IMR-90 (cell line): ENCODE measurements at regions not wholly inside any gene's neighbourhood (a gene's known extent, or its start where the extent isn't known, plus 50 kb on each side); places are given as distances from the start of the nearest gene placed in this dataset.

Experiments used
- ATAC-seq: fragments of 200-7000 bp; cut with Tn5 transposase; 2 replicates; pipeline ENCODE4 v1.9.1; 2020; ENCODE audit warnings: low read depth, mild to moderate bottlenecking, moderate library complexity
- BruUV-seq: library from RNA; stranded (reverse); fragments of 400-500 nt; replicated peaks from 2 replicates; lab custom pipeline; 2021; lab: Mats Ljungman, UMichigan
- CTCF ChIA-PET: fragments of 300-600 bp; formaldehyde crosslinking; extraction: SDS; loops from one replicate; lab custom pipeline; 2021; ENCODE audit warnings: antibody characterized with exemption; lab: Yijun Ruan, JAX
- POLR2A ChIA-PET: fragments of 300-600 bp; sonication (Branson Sonifier 250); formaldehyde crosslinking; loops from one replicate; lab custom pipeline; 2022; ENCODE audit warnings: antibody characterized with exemption; ENCODE audit not compliant: unreplicated experiment; lab: Charles Lee
- DNase-seq: peaks from one replicate; pipeline ENCODE4 v3.0.0; 2013
- H2AFZ ChIP-seq: replicated peaks from 2 replicates; pipeline ENCODE3; 2013; ENCODE audit warnings: low read length, mild to moderate bottlenecking; ENCODE audit not compliant: poor library complexity
- H2AK5ac ChIP-seq: 2 replicates; pipeline ENCODE4 v1.6.1; 2013; ENCODE audit warnings: low read depth, low read length, inconsistent platforms
- H2AK9ac ChIP-seq: replicated peaks from 2 replicates; pipeline ENCODE3; 2013; ENCODE audit warnings: mild to moderate bottlenecking, low read depth, low read length, moderate library complexity; ENCODE audit not compliant: poor library complexity
- H2BK120ac ChIP-seq: 2 replicates; pipeline ENCODE4 v1.6.1; 2013; ENCODE audit warnings: low read depth, low read length, inconsistent platforms
- H2BK15ac ChIP-seq: 3 replicates; pipeline ENCODE4 v1.6.1; 2013; ENCODE audit warnings: low read depth, low read length, inconsistent platforms
- H2BK20ac ChIP-seq: 2 replicates; pipeline ENCODE4 v1.6.1; 2013; ENCODE audit warnings: low read depth, mild to moderate bottlenecking, inconsistent platforms, low read length, moderate library complexity
- H2BK5ac ChIP-seq: 2 replicates; pipeline ENCODE4 v1.6.1; 2013; ENCODE audit warnings: mild to moderate bottlenecking, low read depth, low read length, inconsistent platforms; ENCODE audit not compliant: poor library complexity, severe bottlenecking
- H3K14ac ChIP-seq: replicated peaks from 2 replicates; pipeline ENCODE4 v1.6.1; 2013; ENCODE audit warnings: low read depth, low read length, inconsistent platforms
- H3K18ac ChIP-seq: 2 replicates; pipeline ENCODE4 v1.6.1; 2013; ENCODE audit warnings: low read depth, low read length, control low read depth
- H3K23ac ChIP-seq: 2 replicates; pipeline ENCODE4 v1.6.1; 2013; ENCODE audit warnings: low read depth, low read length, inconsistent platforms
- H3K27ac ChIP-seq: 2 replicates; pipeline ENCODE4 v1.5.1; 2013; ENCODE audit warnings: mild to moderate bottlenecking, control low read depth, low read length; ENCODE audit not compliant: insufficient read depth
- H3K27me3 ChIP-seq: 2 replicates; pipeline ENCODE4 v1.6.1; 2013; ENCODE audit warnings: low read length; ENCODE audit not compliant: control insufficient read depth, insufficient read depth
- H3K36me3 ChIP-seq: 2 replicates; pipeline ENCODE4 v1.6.1; 2013; ENCODE audit warnings: low read length, mixed read lengths; ENCODE audit not compliant: control insufficient read depth, insufficient read depth
- H3K4ac ChIP-seq: 2 replicates; pipeline ENCODE4 v1.6.1; 2013; ENCODE audit warnings: low read depth, low read length, inconsistent platforms
- H3K4me1 ChIP-seq: 2 replicates; pipeline ENCODE4 v1.6.1; 2013; ENCODE audit warnings: low read length, mixed read lengths; ENCODE audit not compliant: control insufficient read depth, insufficient read depth
- H3K4me2 ChIP-seq: 2 replicates; pipeline ENCODE4 v1.6.1; 2013; ENCODE audit warnings: low read depth, mild to moderate bottlenecking, control low read depth, low read length, moderate library complexity
- H3K4me3 ChIP-seq: 2 replicates; pipeline ENCODE4 v1.5.1; 2013; ENCODE audit warnings: low read depth, mild to moderate bottlenecking, control low read depth, low read length, moderate library complexity; ENCODE audit not compliant: insufficient read depth
- H3K56ac ChIP-seq: 2 replicates; pipeline ENCODE4 v1.6.1; 2013; ENCODE audit warnings: low read length, inconsistent platforms; ENCODE audit not compliant: insufficient read depth; ENCODE audit errors: extremely low read depth
- H3K79me1 ChIP-seq, 2 experiments: 2 replicates each; pipeline ENCODE4 v1.6.1; 2013; ENCODE audit warnings: low read length in 2 of 2, inconsistent platforms in 1 of 2, low read depth in 1 of 2
- H3K9ac ChIP-seq: 2 replicates; pipeline ENCODE4 v1.6.1; 2013; ENCODE audit warnings: low read depth, low read length, control low read depth
- H3K9me1 ChIP-seq: 2 replicates; pipeline ENCODE4 v1.6.1; 2013; ENCODE audit warnings: low read length, inconsistent platforms; ENCODE audit not compliant: insufficient read depth
- H3K9me3 ChIP-seq: 2 replicates; pipeline ENCODE4 v1.6.1; 2013; ENCODE audit warnings: low read length; ENCODE audit not compliant: control insufficient read depth, insufficient read depth
- H4K20me1 ChIP-seq: 2 replicates; pipeline ENCODE4 v1.6.1; 2013; ENCODE audit warnings: low read length, inconsistent platforms; ENCODE audit not compliant: insufficient read depth
- H4K5ac ChIP-seq: 2 replicates; pipeline ENCODE4 v1.6.1; 2013; ENCODE audit warnings: mild to moderate bottlenecking, low read depth, low read length, control low read depth
- H4K8ac ChIP-seq, 2 experiments: 2 replicates each; pipeline ENCODE4 v1.6.1; 2013; ENCODE audit warnings: low read depth in 2 of 2, low read length in 2 of 2, control low read depth in 1 of 2, inconsistent platforms in 1 of 2
- H4K91ac ChIP-seq: 2 replicates; pipeline ENCODE4 v1.6.1; 2013; ENCODE audit warnings: low read depth, low read length, inconsistent platforms; ENCODE audit not compliant: insufficient read depth
- BHLHE40 ChIP-seq: fragments of 150-350 bp; IDR thresholded peaks from 2 replicates; pipeline ENCODE4 v1.6.1; 2016; ENCODE audit warnings: mild to moderate bottlenecking, low read depth, low read length
- CEBPB ChIP-seq: IDR thresholded peaks from 2 replicates; pipeline ENCODE4 v1.6.1; 2012; ENCODE audit warnings: low read depth, low read length, improper control_type of control experiment
- CHD1 ChIP-seq: IDR thresholded peaks from 2 replicates; pipeline ENCODE4 v1.6.1; 2012; ENCODE audit warnings: low read depth, low read length, improper control_type of control experiment
- FOS ChIP-seq: fragments of 150-350 bp; IDR thresholded peaks from 2 replicates; pipeline ENCODE4 v1.6.1; 2016; ENCODE audit warnings: low read depth, low read length
- MAFK ChIP-seq: IDR thresholded peaks from 2 replicates; pipeline ENCODE4 v1.6.1; 2012; ENCODE audit warnings: low read depth, low read length, improper control_type of control experiment
- MAZ ChIP-seq: IDR thresholded peaks from 2 replicates; pipeline ENCODE4 v1.6.1; 2012; ENCODE audit warnings: low read depth, mild to moderate bottlenecking, low read length, improper control_type of control experiment, moderate library complexity, borderline replicate concordance
- MXI1 ChIP-seq: IDR thresholded peaks from 2 replicates; pipeline ENCODE4 v1.6.1; 2012; ENCODE audit warnings: low read depth, mild to moderate bottlenecking, low read length, moderate library complexity, borderline replicate concordance
- NFE2L2 ChIP-seq: fragments of 150-350 bp; IDR thresholded peaks from 2 replicates; pipeline ENCODE4 v1.6.1; 2016; ENCODE audit warnings: low read depth, mild to moderate bottlenecking, low read length
- POLR2A ChIP-seq: IDR thresholded peaks from 2 replicates; pipeline ENCODE4 v1.6.1; 2012; ENCODE audit warnings: mild to moderate bottlenecking, low read depth, low read length
- RAD21 ChIP-seq: IDR thresholded peaks from 2 replicates; pipeline ENCODE4 v1.6.1; 2012; ENCODE audit warnings: low read length, improper control_type of control experiment
- RCOR1 ChIP-seq: IDR thresholded peaks from 2 replicates; pipeline ENCODE4 v1.6.1; 2012; ENCODE audit warnings: mild to moderate bottlenecking, low read length, improper control_type of control experiment; ENCODE audit not compliant: insufficient replicate concordance
- RFX5 ChIP-seq: IDR thresholded peaks from 2 replicates; pipeline ENCODE4 v1.8.0; 2012; ENCODE audit warnings: low read depth, mild to moderate bottlenecking, low read length, moderate library complexity
- SMC3 ChIP-seq: fragments of 150-350 bp; IDR thresholded peaks from 2 replicates; pipeline ENCODE4 v1.6.1; 2016; ENCODE audit warnings: low read depth, mild to moderate bottlenecking, antibody characterized with exemption, low read length, moderate library complexity
- WGBS, 2 experiments: methylation state at CpG; one replicate each; pipeline versions ENCODE4 v1.1.5 to v1.1.7; 2013; ENCODE audit warnings: missing lambda C conversion rate in 2 of 2; ENCODE audit not compliant: insufficient read length in 1 of 2; ENCODE audit errors: extremely low coverage in 2 of 2; 5-methylcytosine and 5-hydroxymethylcytosine counted together
- dilution Hi-C: fragments of 300-500 bp; cut with HindIII; formaldehyde crosslinking; loops from one replicate; pipeline ENCODE4 v1.14.3; 2018; ENCODE audit warnings: low sequenced_read_pairs; ENCODE audit not compliant: unreplicated experiment
- in situ Hi-C: fragments of 300-500 bp; cut with MboI; formaldehyde crosslinking; loops from 3 replicates; pipeline ENCODE4 v1.14.3; 2019; ENCODE audit warnings: low sequenced_read_pairs, inconsistent platforms, mixed read lengths
- intact Hi-C: fragments of 100-400 bp; cut with micrococcal nuclease; formaldehyde crosslinking; loops from 2 replicates; pipeline ENCODE4 v1.10.0; 2022
- TF ChIP-seq, protein P1 (sequence below): conservative IDR thresholded peaks from 2 replicates; pipeline ENCODE4 v1.5.1; 2012; ENCODE audit warnings: mild to moderate bottlenecking, low read depth, low read length, improper control_type of control experiment
- TF ChIP-seq, protein P2 (sequence below): fragments of 150-350 bp; IDR thresholded peaks from 2 replicates; pipeline ENCODE4 v1.6.1; 2017; ENCODE audit warnings: mild to moderate bottlenecking, antibody characterized with exemption, low read length, low read depth
- TF ChIP-seq, protein P3 (sequence below): fragments of 150-350 bp; IDR thresholded peaks from 2 replicates; pipeline ENCODE4 v1.6.1; 2016; ENCODE audit warnings: low read depth, mild to moderate bottlenecking, low read length, moderate library complexity, borderline replicate concordance

DNA sequence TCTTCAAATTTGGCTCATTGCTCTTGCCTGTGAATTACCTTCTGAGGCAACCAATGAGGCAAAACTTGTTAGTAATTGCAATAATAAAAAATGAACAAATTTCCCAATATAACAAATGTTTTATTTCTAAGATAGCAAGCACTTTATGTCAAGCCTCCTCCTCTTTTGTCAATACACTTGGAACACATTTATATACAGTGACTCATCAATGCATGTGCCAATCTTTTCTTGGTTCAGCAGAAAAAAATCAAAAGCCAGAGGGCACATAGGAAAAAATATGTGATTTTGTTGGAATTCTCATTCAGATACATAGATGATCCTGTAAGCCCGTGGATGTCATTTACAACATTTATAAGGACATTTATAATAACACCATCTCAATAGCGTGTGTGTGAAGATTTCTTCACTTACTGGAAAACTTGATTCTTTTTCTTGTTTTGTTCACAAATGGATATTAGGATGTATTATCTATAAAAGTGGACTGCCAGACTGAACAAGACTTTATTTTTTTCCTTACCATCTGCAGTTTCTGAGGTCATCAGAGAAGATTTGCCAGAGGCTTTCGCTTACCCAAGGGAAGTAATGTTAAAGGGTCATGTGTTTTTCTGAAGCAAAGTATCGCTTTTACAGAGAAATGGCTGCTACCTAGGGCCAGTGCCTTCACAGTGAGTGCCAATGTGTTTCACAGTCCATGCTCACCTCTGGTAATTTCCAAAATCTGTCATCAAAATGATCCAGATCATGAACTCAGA, 645.7 kb upstream of the PTBP2 start:
- no CpG with 5 or more reads among the region's 4 CpGs for WGBS, 2 experiments
- H3K14ac ChIP-seq = no peak overlapping the region

More for the DNA sequence above, 645.7 kb upstream of the PTBP2 start:
- dilution Hi-C loops = no loop called here
- no peaks in the 10 kb centered on the region for H4K20me1 ChIP-seq
- no peak overlapping the region for H3K56ac ChIP-seq
- H2BK20ac ChIP-seq = no peak overlapping the region
- BruUV-seq = no TSS peak
- ATAC-seq = no peak
- H3K79me1 ChIP-seq = no peaks in the 10 kb centered on the region
- no peak overlapping the region for H2BK120ac ChIP-seq
- no peak overlapping the region for H2AFZ ChIP-seq
- DNase-seq = no peak
- H4K8ac ChIP-seq = no peak overlapping the region
- CTCF ChIA-PET = no interaction called here
- H2BK5ac ChIP-seq = no peak overlapping the region
- no peak overlapping the region for H3K9ac ChIP-seq
- no peak overlapping the region for H2AK9ac ChIP-seq
- H3K27ac ChIP-seq = no peak overlapping the region
- no peak overlapping the region for H3K23ac ChIP-seq
- no peaks in the 10 kb centered on the region for H3K36me3 ChIP-seq
- no peak overlapping the region for H4K5ac ChIP-seq
- in situ Hi-C loops = no loop called here
- H3K27me3 ChIP-seq = no peaks in the 10 kb centered on the region
- no peaks in the 10 kb centered on the region for H3K4me1 ChIP-seq
- H2AK5ac ChIP-seq = no peak overlapping the region
- H3K4me3 ChIP-seq = no peak overlapping the region
- H3K9me3 ChIP-seq = no peaks in the 10 kb centered on the region
- H3K18ac ChIP-seq = no peak overlapping the region
- TF ChIP-seq, protein P1, sequence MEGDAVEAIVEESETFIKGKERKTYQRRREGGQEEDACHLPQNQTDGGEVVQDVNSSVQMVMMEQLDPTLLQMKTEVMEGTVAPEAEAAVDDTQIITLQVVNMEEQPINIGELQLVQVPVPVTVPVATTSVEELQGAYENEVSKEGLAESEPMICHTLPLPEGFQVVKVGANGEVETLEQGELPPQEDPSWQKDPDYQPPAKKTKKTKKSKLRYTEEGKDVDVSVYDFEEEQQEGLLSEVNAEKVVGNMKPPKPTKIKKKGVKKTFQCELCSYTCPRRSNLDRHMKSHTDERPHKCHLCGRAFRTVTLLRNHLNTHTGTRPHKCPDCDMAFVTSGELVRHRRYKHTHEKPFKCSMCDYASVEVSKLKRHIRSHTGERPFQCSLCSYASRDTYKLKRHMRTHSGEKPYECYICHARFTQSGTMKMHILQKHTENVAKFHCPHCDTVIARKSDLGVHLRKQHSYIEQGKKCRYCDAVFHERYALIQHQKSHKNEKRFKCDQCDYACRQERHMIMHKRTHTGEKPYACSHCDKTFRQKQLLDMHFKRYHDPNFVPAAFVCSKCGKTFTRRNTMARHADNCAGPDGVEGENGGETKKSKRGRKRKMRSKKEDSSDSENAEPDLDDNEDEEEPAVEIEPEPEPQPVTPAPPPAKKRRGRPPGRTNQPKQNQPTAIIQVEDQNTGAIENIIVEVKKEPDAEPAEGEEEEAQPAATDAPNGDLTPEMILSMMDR = no peak
- TF ChIP-seq CEBPB (no peak), RAD21 (no peak), POLR2A (no peak), RFX5 (no peak), CHD1 (no peak), MXI1 (no peak), NFE2L2 (no peak), MAZ (no peak), MAFK (no peak), BHLHE40 (no peak), RCOR1 (no peak), FOS (no peak), SMC3 (no peak)
- TF ChIP-seq, protein P2, sequence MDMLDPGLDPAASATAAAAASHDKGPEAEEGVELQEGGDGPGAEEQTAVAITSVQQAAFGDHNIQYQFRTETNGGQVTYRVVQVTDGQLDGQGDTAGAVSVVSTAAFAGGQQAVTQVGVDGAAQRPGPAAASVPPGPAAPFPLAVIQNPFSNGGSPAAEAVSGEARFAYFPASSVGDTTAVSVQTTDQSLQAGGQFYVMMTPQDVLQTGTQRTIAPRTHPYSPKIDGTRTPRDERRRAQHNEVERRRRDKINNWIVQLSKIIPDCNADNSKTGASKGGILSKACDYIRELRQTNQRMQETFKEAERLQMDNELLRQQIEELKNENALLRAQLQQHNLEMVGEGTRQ = no peak
- TF ChIP-seq, protein P3, sequence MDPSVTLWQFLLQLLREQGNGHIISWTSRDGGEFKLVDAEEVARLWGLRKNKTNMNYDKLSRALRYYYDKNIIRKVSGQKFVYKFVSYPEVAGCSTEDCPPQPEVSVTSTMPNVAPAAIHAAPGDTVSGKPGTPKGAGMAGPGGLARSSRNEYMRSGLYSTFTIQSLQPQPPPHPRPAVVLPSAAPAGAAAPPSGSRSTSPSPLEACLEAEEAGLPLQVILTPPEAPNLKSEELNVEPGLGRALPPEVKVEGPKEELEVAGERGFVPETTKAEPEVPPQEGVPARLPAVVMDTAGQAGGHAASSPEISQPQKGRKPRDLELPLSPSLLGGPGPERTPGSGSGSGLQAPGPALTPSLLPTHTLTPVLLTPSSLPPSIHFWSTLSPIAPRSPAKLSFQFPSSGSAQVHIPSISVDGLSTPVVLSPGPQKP = no peak
- H3K9me1 ChIP-seq = no peaks in the 10 kb centered on the region
- H4K91ac ChIP-seq = no peak overlapping the region
- H3K4me2 ChIP-seq = no peak overlapping the region
- H3K4ac ChIP-seq = no peak overlapping the region
- no peak overlapping the region for H2BK15ac ChIP-seq
- POLR2A ChIA-PET = no interaction called here
- intact Hi-C loops = no loop called here
